Activated naive CD4-positive, alpha-beta T cell treated with anti-CD3 and anti-CD28 coated beads, Interleukin-2, amount 10 ng/mL, durations not matched to agents 7 days and 5 days (primary cell): ENCODE measurements at regions not wholly inside any gene's neighbourhood (a gene's known extent, or its start where the extent isn't known, plus 50 kb on each side); places are given as distances from the start of the nearest gene placed in this dataset.
"Not testable (repeated sequence)": the region's sequence is repeated elsewhere in the genome, so short reads cannot be mapped to it uniquely, and the experiment has no call there.

ENCODE experiments used
- CTCF ChIA-PET: fragments of 350-600 bp; sonication (Branson Sonifier 250); formaldehyde crosslinking; loops from one replicate; lab custom pipeline; 2021; ENCODE audit warnings: antibody characterized with exemption; lab: Charles Lee
- DNase-seq: peaks from one replicate; pipeline ENCODE4 v3.0.0-alpha.2; 2020
- H3K27ac Mint-ChIP-seq: one replicate; pipeline ENCODE4 v1.8.0; 2021; ENCODE audit warnings: mild to moderate bottlenecking, moderate library complexity, mixed read lengths
- H3K27me3 Mint-ChIP-seq: one replicate; pipeline ENCODE4 v1.8.0; 2021; ENCODE audit warnings: mild to moderate bottlenecking, mixed read lengths
- H3K36me3 Mint-ChIP-seq: one replicate; pipeline ENCODE4 v1.8.0; 2021; ENCODE audit warnings: mixed read lengths
- H3K4me1 Mint-ChIP-seq: one replicate; pipeline ENCODE4 v1.8.0; 2021; ENCODE audit warnings: mixed read lengths
- H3K4me3 Mint-ChIP-seq: one replicate; pipeline ENCODE4 v1.8.0; 2021; ENCODE audit warnings: mild to moderate bottlenecking, moderate library complexity, mixed read lengths
- H3K9me3 Mint-ChIP-seq: one replicate; pipeline ENCODE4 v1.8.0; 2021; ENCODE audit warnings: mixed read lengths

- CTCF ChIA-PET: no interaction called here
- H3K4me1 Mint-ChIP-seq: no peaks in the 10 kb centered on the region
- no peaks in the 10 kb centered on the region for H3K9me3 Mint-ChIP-seq
- DNase-seq: no peak
- no peak overlapping the region for H3K27ac Mint-ChIP-seq
- no peaks in the 10 kb centered on the region for H3K27me3 Mint-ChIP-seq
- H3K36me3 Mint-ChIP-seq: no peaks in the 10 kb centered on the region
- H3K4me3 Mint-ChIP-seq: no peak overlapping the region
Measured at GRCh38 chr5:90117005-90117404, 292.6 kb downstream of the CETN3 start.

- CTCF ChIA-PET: no interaction called here
- Mint-ChIP-seq H3K27ac (no peak overlapping the region), H3K4me1 (no peaks in the 10 kb centered on the region), H3K4me3 (no peak overlapping the region), H3K36me3 (no peaks in the 10 kb centered on the region), H3K9me3 (no peaks in the 10 kb centered on the region), H3K27me3 (no peaks in the 10 kb centered on the region)
- no peak for DNase-seq
Measured at GRCh38 chr5:90113108-90113507, 296.4 kb downstream of the CETN3 start.

- Mint-ChIP-seq H3K27me3 (no peaks in the 10 kb centered on the region), H3K4me3 (no peak overlapping the region), H3K4me1 (no peaks in the 10 kb centered on the region), H3K36me3 (no peaks in the 10 kb centered on the region), H3K27ac (no peak overlapping the region), H3K9me3 (no peaks in the 10 kb centered on the region)
- DNase-seq: no peak
- CTCF ChIA-PET: no interaction called here
Measured at GRCh38 chr5:90112033-90112692, 297.4 kb downstream of the CETN3 start.

GRCh38 chr5:90111364-90112032, 298.1 kb downstream of the CETN3 start:
- H3K27me3 Mint-ChIP-seq: no peaks in the 10 kb centered on the region
- DNase-seq: no peak
- H3K36me3 Mint-ChIP-seq: no peaks in the 10 kb centered on the region
- H3K4me3 Mint-ChIP-seq: no peak overlapping the region
- H3K27ac Mint-ChIP-seq: no peak overlapping the region
- CTCF ChIA-PET: no interaction called here
- H3K4me1 Mint-ChIP-seq: no peaks in the 10 kb centered on the region
- no peaks in the 10 kb centered on the region for H3K9me3 Mint-ChIP-seq

GRCh38 chr5:90109285-90109684, 300.3 kb downstream of the CETN3 start:
- Mint-ChIP-seq H3K4me1 (no peaks in the 10 kb centered on the region), H3K27me3 (no peaks in the 10 kb centered on the region), H3K27ac (no peak overlapping the region), H3K36me3 (no peaks in the 10 kb centered on the region), H3K9me3 (peaks cover 3% of the 10 kb centered on the region), H3K4me3 (no peak overlapping the region)
- DNase-seq: no peak
- CTCF ChIA-PET: interaction anchor here (0.8 kb wide), 1 partner anchor 548 kb away, joined by 3 read pairs; no protein-coding TSS in a partner anchor

GRCh38 chr5:90099099-90099498, 310.5 kb downstream of the CETN3 start:
- Mint-ChIP-seq H3K27ac (no peak overlapping the region), H3K4me1 (no peaks in the 10 kb centered on the region), H3K36me3 (no peaks in the 10 kb centered on the region), H3K9me3 (no peaks in the 10 kb centered on the region), H3K27me3 (no peaks in the 10 kb centered on the region), H3K4me3 (no peak overlapping the region)
- CTCF ChIA-PET: no interaction called here
- DNase-seq: no peak

DNA sequence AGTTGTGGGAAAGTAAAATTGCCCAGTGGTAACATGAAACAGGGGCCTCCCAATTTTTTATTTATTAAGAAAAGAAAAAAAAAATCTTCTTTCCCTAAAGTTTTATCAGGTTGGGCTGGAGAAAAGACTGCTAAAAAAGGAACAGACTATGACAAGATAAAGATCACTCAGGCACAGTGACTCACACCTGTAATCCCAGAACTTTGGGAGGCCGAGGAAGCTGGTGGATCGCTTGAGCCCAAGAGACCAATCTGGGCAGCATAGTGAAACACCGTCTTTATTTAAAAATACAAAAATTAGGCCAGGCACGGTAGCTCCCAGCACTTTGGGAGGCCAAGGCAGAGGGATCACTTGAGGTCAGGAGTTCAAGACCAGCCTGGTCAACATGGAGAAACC, 312.5 kb downstream of the CETN3 start:
- CTCF ChIA-PET: no interaction called here
- Mint-ChIP-seq H3K27me3 (no peaks in the 10 kb centered on the region), H3K4me1 (no peaks in the 10 kb centered on the region), H3K36me3 (no peaks in the 10 kb centered on the region), H3K27ac (no peak overlapping the region), H3K4me3 (no peak overlapping the region), H3K9me3 (no peaks in the 10 kb centered on the region)
- DNase-seq: no peak

DNA sequence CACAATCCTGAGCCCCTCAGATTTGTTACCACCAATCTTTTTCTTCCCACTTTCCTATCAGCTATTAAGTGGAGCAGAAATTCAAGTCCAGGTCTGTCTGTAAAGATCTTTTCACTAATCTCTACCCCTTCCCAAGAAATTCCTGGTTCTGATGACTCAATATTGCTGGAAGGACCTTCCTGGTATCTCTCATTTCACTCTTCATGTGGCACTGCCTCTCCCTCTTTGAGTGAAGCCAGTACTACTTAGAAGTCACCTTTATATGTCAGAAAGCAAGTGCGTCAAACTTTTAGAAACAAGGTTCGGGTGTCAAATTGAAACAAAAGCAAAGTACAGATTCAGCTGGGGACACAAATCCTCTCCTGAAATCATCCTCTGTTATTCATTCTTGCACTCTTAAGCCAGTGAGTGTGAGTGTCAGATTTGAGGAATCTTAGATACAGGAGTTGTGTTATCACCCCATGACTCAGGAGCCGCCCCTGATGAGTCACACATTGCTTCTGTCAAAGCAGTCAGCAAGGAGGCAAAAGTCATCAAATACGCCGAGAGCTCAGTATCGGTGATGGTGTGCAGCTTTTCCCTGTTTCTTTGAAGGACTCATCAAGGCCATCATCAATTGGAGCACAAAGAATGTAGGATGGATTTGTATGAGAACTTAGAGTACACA, 313.0 kb downstream of the CETN3 start:
- DNase-seq: no peak
- Mint-ChIP-seq H3K36me3 (no peaks in the 10 kb centered on the region), H3K27me3 (no peaks in the 10 kb centered on the region), H3K4me1 (no peaks in the 10 kb centered on the region), H3K27ac (no peak overlapping the region), H3K9me3 (no peaks in the 10 kb centered on the region), H3K4me3 (no peak overlapping the region)
- CTCF ChIA-PET: no interaction called here

GRCh38 chr5:90095292-90096060, 314.1 kb downstream of the CETN3 start:
- DNase-seq: no peak
- Mint-ChIP-seq H3K27me3 (no peaks in the 10 kb centered on the region), H3K9me3 (no peaks in the 10 kb centered on the region), H3K36me3 (no peaks in the 10 kb centered on the region), H3K4me3 (no peak overlapping the region), H3K4me1 (no peaks in the 10 kb centered on the region), H3K27ac (no peak overlapping the region)
- CTCF ChIA-PET: no interaction called here

DNA sequence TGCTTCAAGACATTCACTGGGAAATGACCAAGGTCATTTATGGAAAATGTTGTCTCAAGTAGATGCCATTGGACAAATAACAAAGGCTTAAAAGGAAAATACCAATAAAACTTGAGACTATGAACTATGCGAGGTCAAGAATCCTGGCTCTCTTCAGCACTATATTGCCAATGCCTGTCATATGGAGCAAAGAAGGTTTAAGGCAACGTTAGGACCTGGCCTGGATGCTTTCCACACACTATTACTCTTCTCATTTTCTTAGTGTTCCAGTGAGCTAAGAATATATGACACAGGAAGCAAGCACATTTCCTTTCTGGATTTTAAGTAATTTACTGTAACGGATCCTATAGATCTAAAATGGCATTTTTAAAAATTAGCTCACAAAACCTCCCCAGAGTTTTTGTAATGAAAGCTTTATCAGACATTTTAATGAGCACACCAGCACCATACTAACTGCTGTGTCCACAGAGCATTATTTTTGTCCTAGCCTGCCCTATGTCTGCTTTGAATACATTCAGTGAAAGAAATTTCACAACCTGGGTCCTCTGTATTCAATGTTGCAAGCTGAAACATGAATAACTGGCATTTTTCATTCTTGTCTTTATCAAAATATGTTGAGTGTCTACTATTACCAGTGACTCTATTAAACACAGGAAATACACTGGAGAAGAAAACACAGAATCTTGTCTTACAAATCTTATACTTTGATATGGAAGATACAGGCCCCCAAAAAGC, 315.6 kb downstream of the CETN3 start:
- CTCF ChIA-PET: no interaction called here
- Mint-ChIP-seq H3K27me3 (no peaks in the 10 kb centered on the region), H3K4me1 (no peaks in the 10 kb centered on the region), H3K9me3 (peaks cover 1% of the 10 kb centered on the region), H3K4me3 (no peak overlapping the region), H3K36me3 (no peaks in the 10 kb centered on the region), H3K27ac (no peak overlapping the region)
- no peak for DNase-seq

DNA sequence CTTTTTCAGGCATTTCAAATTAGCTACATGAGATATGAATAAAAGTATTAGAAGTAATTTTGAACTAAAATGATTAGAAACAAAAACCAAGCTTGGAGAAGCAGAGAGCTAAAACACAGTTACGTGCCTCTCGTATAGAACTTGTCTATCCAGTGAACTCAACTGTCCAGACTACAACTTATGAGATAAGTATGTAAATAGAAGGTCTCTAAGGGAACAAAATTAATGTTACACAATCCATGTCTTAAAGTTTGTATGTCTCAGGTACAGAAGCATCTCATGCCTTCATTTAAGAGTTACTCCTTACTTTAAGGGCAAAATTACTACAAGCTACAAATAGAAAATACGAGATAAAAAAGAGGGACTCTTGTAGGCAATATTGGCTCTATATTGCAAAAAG, 316.8 kb downstream of the CETN3 start:
- H3K27me3 Mint-ChIP-seq: no peaks in the 10 kb centered on the region
- H3K4me1 Mint-ChIP-seq: no peaks in the 10 kb centered on the region
- no peak for DNase-seq
- H3K36me3 Mint-ChIP-seq: no peaks in the 10 kb centered on the region
- H3K4me3 Mint-ChIP-seq: no peak overlapping the region
- H3K9me3 Mint-ChIP-seq: peaks cover 2% of the 10 kb centered on the region
- no peak overlapping the region for H3K27ac Mint-ChIP-seq
- CTCF ChIA-PET: no interaction called here

DNA sequence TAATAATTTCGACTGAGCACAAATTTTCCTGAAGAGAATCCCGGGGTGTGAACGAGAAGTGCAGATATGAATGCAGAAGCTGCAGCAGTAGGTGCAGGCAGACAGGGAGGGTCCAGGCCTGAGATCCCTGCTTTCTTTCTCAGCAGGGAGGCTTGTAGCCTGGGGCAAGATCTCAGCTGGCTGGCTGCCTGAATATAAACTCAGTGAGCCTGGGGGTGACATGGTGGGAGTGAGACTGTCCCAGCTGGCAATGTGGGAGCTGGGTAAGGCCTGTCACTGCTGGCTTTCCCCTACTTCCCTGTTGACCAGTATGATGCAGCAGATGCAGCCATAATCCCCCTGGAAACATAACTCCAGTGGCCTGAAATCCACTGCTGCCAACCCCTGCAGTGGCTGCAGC, 325.2 kb downstream of the CETN3 start:
- H3K27ac Mint-ChIP-seq: no peak overlapping the region

DNA sequence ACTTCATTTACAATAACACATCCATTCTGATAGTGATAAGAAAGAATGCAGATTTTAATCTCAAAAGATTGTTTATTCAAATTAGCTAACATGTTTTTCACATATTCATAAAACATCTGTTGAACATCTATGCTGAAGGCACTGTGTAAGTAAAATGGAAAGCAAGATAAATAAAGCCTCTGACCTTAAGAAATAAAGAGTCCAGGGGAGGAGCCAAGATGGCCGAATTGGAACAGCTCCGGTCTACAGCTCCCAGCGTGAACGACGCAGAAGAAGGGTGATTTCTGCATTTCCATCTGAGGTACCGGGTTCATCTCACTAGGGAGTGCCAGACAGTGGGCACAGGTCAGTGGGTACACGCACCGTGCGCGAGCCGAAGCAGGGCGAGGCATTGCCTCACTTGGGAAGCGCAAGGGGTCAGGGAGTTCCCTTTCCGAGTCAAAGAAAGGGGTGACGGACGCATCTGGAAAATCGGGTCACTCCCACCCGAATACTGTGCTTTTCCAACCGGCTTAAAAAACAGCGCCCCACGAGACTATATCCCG, 336.5 kb downstream of the CETN3 start:
- H3K27ac Mint-ChIP-seq, CTCF ChIA-PET, H3K36me3 Mint-ChIP-seq, H3K27me3 Mint-ChIP-seq, H3K9me3 Mint-ChIP-seq, DNase-seq, H3K4me1 Mint-ChIP-seq, H3K4me3 Mint-ChIP-seq: not testable (repeated sequence)

More for the DNA sequence above, 325.2 kb downstream of the CETN3 start:
- no peaks in the 10 kb centered on the region for H3K36me3 Mint-ChIP-seq
- no peaks in the 10 kb centered on the region for H3K27me3 Mint-ChIP-seq
- DNase-seq: no peak
- CTCF ChIA-PET: no interaction called here
- H3K9me3 Mint-ChIP-seq: peaks cover 19% of the 10 kb centered on the region
- no peaks in the 10 kb centered on the region for H3K4me1 Mint-ChIP-seq
- no peak overlapping the region for H3K4me3 Mint-ChIP-seq

DNA sequence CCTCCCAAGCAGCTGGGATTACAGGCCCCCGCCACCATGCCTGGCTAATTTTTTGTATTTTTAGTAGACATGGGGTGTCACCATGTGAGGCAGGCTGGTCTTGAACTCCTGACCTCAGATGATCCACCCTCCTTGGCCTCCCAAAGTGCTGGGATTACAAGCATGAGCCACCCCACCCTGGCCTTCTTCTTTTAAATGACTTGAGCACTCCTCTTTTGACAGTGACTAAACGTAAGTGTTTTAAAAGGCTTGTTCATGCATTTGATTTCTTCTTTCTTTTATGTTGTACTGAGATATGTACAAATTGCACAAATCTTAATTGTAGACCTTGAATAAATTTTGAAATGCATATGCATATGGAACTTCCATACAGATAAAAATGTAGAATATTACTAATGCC, 337.9 kb downstream of the CETN3 start:
- Mint-ChIP-seq H3K27me3 (no peaks in the 10 kb centered on the region), H3K4me1 (no peaks in the 10 kb centered on the region), H3K9me3 (peaks cover 2% of the 10 kb centered on the region), H3K36me3 (no peaks in the 10 kb centered on the region), H3K4me3 (no peak overlapping the region), H3K27ac (no peak overlapping the region)
- CTCF ChIA-PET: no interaction called here
- no peak for DNase-seq
